Activated T-cell treated with anti-CD3 and anti-CD28 coated beads, Interleukin-2, amount 50 U/mL, for 1 hour (primary cell): ENCODE measurements at regions not wholly inside any gene's neighbourhood (a gene's known extent, or its start where the extent isn't known, plus 50 kb on each side); places are given as distances from the start of the nearest gene placed in this dataset.

Source experiments
- DNase-seq: peaks from one replicate; pipeline ENCODE4 v3.0.0-alpha.2; 2020

- DNase-seq: no peak
Measured at GRCh38 chr17:77421630-77421972, 280.8 kb downstream of the SEC14L1 start.

- DNase-seq: no peak
Measured at GRCh38 chr17:77422104-77422747, 281.5 kb downstream of the SEC14L1 start.

- DNase-seq: no peak
Measured at GRCh38 chr17:77422748-77423113, 282.0 kb downstream of the SEC14L1 start.

- no peak for DNase-seq
Measured at GRCh38 chr17:77423589-77424451, 283.1 kb downstream of the SEC14L1 start.

GRCh38 chr17:77424585-77425344 is 284.0 kb downstream of the SEC14L1 start:
- DNase-seq: no peak

GRCh38 chr17:77425348-77425747 is 284.6 kb downstream of the SEC14L1 start:
- no peak for DNase-seq

- DNase-seq: peak; percentile 81
Measured at GRCh38 chr17:77425791-77426641, 285.2 kb downstream of the SEC14L1 start.

GRCh38 chr17:77426676-77427386 is 286.1 kb downstream of the SEC14L1 start:
- DNase-seq: no peak

GRCh38 chr17:77427391-77427991 is 286.7 kb downstream of the SEC14L1 start:
- no peak for DNase-seq

GRCh38 chr17:77428020-77428748 is 287.4 kb downstream of the SEC14L1 start:
- no peak for DNase-seq

GRCh38 chr17:77428749-77429368 is 288.1 kb downstream of the SEC14L1 start:
- DNase-seq: no peak

- DNase-seq: no peak
Measured at GRCh38 chr17:77429369-77429968, 288.7 kb downstream of the SEC14L1 start.

- DNase-seq: peak; percentile 88
Measured at GRCh38 chr17:77429969-77430752, 289.4 kb downstream of the SEC14L1 start.

GRCh38 chr17:77432034-77432661 is 291.4 kb downstream of the SEC14L1 start:
- no peak for DNase-seq

GRCh38 chr17:77432742-77433141 is 292.0 kb downstream of the SEC14L1 start:
- no peak for DNase-seq

GRCh38 chr17:77433385-77434135 is 292.8 kb downstream of the SEC14L1 start:
- DNase-seq: peak; percentile 48

- DNase-seq: no peak
Measured at GRCh38 chr17:77434136-77435114, 293.7 kb downstream of the SEC14L1 start.
